Gastrocnemius medialis (tissue), 4 donors: ENCODE measurements at regions not wholly inside any gene's neighbourhood (a gene's known extent, or its start where the extent isn't known, plus 50 kb on each side); places are given as distances from the start of the nearest gene placed in this dataset.

Source experiments
- ATAC-seq, 2 donors: fragments of 150-250 bp; one replicate each; pipeline ENCODE4 v1.9.1; 2016
- DNase-seq, 2 donors: peaks; one replicate each; pipeline ENCODE4 v3.0.0-alpha.2; 2019
- H3K27ac ChIP-seq, 4 donors: fragments of 200-600 bp; sonication (generic); 1 replicate in 1 of 4; 2 replicates in 3 of 4; pipeline ENCODE4 v1.5.1; 2016 to 2018; ENCODE audit warnings: mild to moderate bottlenecking in 2 of 4, moderate library complexity in 1 of 4
- H3K27me3 ChIP-seq, 3 donors: fragments of 200-600 bp; sonication (generic) in 2 of 3; 1 replicate in 1 of 3; 2 replicates in 2 of 3; pipeline versions ENCODE4 v1.5.1 to v1.6.0; 2016 to 2019; ENCODE audit warnings: mild to moderate bottlenecking in 1 of 3, moderate library complexity in 1 of 3
- H3K36me3 ChIP-seq, 2 donors: fragments of 200-600 bp; sonication (generic) in 1 of 2; one replicate each; pipeline ENCODE4 v1.5.1; 2017 to 2018
- H3K4me1 ChIP-seq, 2 donors: fragments of 200-600 bp; sonication (generic) in 1 of 2; one replicate each; pipeline ENCODE4 v1.5.1; 2016 to 2017; ENCODE audit warnings: mild to moderate bottlenecking in 2 of 2
- H3K4me3 ChIP-seq, 4 donors: fragments of 200-600 bp; sonication (generic) in 3 of 4; 1 replicate in 1 of 4; 2 replicates in 3 of 4; pipeline ENCODE4 v1.5.1; 2016 to 2019; ENCODE audit warnings: mild to moderate bottlenecking in 2 of 4
- H3K9me3 ChIP-seq, 3 donors: fragments of 200-600 bp; sonication (generic) in 2 of 3; 1 replicate in 1 of 3; 2 replicates in 2 of 3; pipeline ENCODE4 v1.5.1; 2016 to 2019
- POLR2A ChIP-seq, 2 donors: fragments of 450-650 bp; IDR thresholded peaks; one replicate each; pipeline ENCODE4 v1.6.1; 2017; ENCODE audit warnings: antibody characterized with exemption in 2 of 2, mild to moderate bottlenecking in 2 of 2, moderate library complexity in 2 of 2
- in situ Hi-C, 4 donors: fragments of 200-750 bp; cut with MboI; loops; one replicate each; pipeline versions ENCODE4 v1.15.0 to v1.8.0; 2017; ENCODE audit warnings: low sequenced_read_pairs in 4 of 4
- intact Hi-C: fragments of 100-400 bp; cut with DNase I; formaldehyde crosslinking; loops from one replicate; pipeline ENCODE4 v1.15.1; 2023; ENCODE audit warnings: low total_unique reads
- TF ChIP-seq, protein P1 (sequence below), 5 experiments: fragments of 450-650 bp in 3 of 5; fragments of 200-600 bp in 2 of 5; sonication (generic) in 2 of 5; IDR thresholded peaks in 4 of 5; conservative IDR thresholded peaks in 1 of 5; 1 replicate in 4 of 5; 2 replicates in 1 of 5; pipeline ENCODE4 v1.5.1; 2016 to 2019; ENCODE audit warnings: antibody characterized with exemption in 5 of 5, mild to moderate bottlenecking in 3 of 5, moderate library complexity in 3 of 5

DNA sequence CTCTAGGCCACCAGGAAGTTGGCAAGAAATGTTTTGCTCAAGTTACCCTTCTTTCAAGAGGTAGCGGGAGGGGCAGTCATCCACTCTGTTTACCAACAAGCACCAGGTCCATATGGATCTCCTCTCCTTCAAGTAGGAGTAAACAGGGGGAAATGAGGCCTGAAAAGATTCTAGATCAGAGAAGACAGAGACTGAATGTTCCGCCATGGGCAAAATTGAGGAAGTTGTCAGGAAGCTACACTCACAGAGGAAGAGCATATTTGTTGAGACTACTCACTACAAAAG is 81.6 kb downstream of the KLF15 start:
- Histone ChIP-seq H3K4me3 (no peak overlapping the region), H3K9me3 (no peaks in the 10 kb centered on the region), H3K27ac (no peak overlapping the region), H3K27me3 (no peaks in the 10 kb centered on the region), H3K4me1 (peaks cover 6 to 8% of the 10 kb centered on the region in 2 donors), H3K36me3 (no peaks in the 10 kb centered on the region)
- intact Hi-C loops (no loop called here), in situ Hi-C loops (no loop called here)
- no peak for TF ChIP-seq POLR2A (IDR thresholded peaks at IDR 0.05)
- TF ChIP-seq, protein P1, sequence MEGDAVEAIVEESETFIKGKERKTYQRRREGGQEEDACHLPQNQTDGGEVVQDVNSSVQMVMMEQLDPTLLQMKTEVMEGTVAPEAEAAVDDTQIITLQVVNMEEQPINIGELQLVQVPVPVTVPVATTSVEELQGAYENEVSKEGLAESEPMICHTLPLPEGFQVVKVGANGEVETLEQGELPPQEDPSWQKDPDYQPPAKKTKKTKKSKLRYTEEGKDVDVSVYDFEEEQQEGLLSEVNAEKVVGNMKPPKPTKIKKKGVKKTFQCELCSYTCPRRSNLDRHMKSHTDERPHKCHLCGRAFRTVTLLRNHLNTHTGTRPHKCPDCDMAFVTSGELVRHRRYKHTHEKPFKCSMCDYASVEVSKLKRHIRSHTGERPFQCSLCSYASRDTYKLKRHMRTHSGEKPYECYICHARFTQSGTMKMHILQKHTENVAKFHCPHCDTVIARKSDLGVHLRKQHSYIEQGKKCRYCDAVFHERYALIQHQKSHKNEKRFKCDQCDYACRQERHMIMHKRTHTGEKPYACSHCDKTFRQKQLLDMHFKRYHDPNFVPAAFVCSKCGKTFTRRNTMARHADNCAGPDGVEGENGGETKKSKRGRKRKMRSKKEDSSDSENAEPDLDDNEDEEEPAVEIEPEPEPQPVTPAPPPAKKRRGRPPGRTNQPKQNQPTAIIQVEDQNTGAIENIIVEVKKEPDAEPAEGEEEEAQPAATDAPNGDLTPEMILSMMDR (IDR thresholded peaks at IDR 0.05 in 4 of 5, conservative IDR thresholded peaks at IDR 0.05 in 1 of 5), result no peak
- DNase-seq (no peak), ATAC-seq (no peak)

DNA sequence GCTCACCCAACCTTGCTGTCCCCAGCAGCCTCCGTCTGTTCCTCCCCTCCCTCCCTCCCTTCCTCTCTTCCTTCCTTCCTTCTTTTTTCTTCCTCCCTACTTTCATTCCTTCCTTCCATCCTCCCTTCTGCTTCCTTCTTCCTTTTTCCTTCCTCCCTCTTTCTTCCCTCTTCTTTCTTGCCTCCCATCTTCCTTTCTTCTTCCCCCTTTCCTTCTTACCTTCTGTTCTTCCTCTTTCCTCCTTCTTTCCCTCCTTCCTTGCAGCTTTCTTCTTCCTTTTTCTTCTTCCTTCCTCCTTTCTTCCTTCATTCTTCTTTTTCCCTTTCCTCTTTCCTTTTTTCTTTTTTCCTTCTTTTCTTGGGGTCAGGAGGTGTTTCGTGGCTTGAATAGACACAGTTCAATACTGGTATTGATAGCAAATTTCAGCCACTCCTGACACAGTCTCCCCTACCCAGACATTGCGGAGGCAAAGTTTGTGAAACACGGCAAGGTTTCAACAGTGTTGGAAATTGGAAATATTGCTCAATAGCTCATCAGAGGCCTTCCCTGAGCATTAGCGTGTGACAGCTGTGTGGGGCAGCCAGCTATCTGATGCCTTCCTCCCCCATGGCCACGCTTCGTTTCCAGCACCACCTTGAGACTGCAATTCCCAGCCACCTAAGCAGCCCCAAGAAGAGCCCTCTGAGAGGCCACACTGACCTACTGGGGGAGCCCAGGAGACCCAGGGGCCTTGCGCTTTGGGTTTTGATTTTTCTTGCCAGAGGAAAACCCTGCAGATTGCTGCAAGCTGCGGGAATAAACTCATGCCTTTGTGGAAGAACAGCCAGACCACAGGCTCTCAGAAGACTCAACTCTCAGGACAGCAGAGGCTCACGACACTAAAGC is 82.2 kb downstream of the KLF15 start:
- ATAC-seq, result peak in 1 of 2 donors; percentile 24
- H3K27me3 ChIP-seq, result no peaks in the 10 kb centered on the region

DNA sequence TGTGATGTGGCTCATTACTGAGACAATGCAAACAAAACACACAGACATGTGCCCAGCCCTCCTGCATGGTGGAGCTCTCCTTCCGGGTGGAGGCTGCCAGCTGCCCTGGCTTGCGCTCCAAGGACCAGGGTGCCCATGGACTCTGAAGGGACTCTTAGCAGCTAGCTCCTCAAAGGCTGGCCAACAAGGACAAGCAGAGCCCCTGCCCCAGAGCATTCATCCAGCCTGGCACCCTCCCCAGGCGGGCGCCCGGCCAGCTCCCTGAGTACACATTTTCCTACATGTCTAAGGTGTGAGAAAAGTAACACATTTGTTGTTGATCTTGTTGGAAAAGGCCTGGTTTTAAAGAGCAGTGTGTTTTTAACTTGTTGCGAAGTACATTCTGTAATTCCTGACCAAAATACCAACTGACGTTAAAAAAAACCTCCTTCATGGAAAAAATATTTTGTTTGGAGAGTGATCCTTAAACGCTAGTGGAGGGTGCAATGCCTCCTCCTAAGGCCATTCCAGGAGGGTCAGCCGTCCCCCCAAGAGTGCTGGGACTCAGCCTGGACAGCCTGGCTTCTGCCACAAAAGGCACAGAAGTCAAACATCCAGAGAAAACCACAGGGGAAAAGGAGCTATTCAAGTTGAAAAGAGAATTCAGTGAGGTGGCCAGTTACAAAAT is 86.9 kb downstream of the KLF15 start:
- TF ChIP-seq, protein P1 (IDR thresholded peaks at IDR 0.05 in 4 of 5, conservative IDR thresholded peaks at IDR 0.05 in 1 of 5), result no peak
- no peaks in the 10 kb centered on the region for H3K27me3 ChIP-seq
- in situ Hi-C loops (no loop called here), intact Hi-C loops (loop anchor here (1.0 kb wide), 1 partner anchor 17 kb away; no protein-coding TSS in a partner anchor)
- peaks cover 37 to 44% of the 10 kb centered on the region in 2 donors for H3K4me1 ChIP-seq
- ATAC-seq (peak in 1 of 2 donors; percentile 18), DNase-seq (peak in 1 of 2 donors; percentile 78)
- peak overlapping the region; percentile 86 to 92 (median 90) for H3K27ac ChIP-seq
- H3K4me3 ChIP-seq, result no peak overlapping the region
- H3K36me3 ChIP-seq, result no peaks in the 10 kb centered on the region
- H3K9me3 ChIP-seq, result no peaks in the 10 kb centered on the region

More for the DNA sequence above, 82.2 kb downstream of the KLF15 start:
- Histone ChIP-seq H3K27ac (no peak overlapping the region), H3K9me3 (no peaks in the 10 kb centered on the region), H3K36me3 (no peaks in the 10 kb centered on the region), H3K4me1 (peaks cover 12 to 13% of the 10 kb centered on the region in 2 donors), H3K4me3 (no peak overlapping the region)
- no peak for TF ChIP-seq POLR2A (IDR thresholded peaks at IDR 0.05)
- TF ChIP-seq, protein P1 (IDR thresholded peaks at IDR 0.05 in 4 of 5, conservative IDR thresholded peaks at IDR 0.05 in 1 of 5), result no peak
- DNase-seq, result no peak
- in situ Hi-C loops, result no loop called here
- intact Hi-C loops, result no loop called here

DNA sequence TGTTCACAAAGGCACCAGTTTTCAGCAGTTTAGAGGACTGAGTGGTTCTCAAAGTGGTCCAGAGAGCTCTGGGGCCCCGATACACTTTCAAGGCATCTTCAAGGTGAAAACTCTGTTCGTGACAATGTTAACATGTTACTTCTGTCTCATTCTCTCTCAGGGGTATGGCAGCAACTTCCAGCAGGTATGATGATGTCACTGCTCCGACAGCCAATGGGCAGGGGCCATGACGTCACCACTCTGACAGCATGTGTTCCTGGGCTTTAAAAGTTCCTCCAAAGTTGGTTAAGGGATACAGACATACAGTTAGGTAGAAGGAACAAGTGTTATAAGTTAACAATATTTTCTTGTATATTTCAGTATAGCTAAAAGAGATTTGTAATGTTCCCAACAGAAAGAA is 87.9 kb downstream of the KLF15 start:
- H3K27ac ChIP-seq, result peak overlapping the region; percentile 86 to 92 (median 90)
- intact Hi-C loops (loop anchor here (10.0 kb wide), 1 partner anchor 645 kb away; no protein-coding TSS in a partner anchor), in situ Hi-C loops (no loop called here)
- ATAC-seq (no peak), DNase-seq (no peak)
- peaks cover 44 to 51% of the 10 kb centered on the region in 2 donors for H3K4me1 ChIP-seq
- TF ChIP-seq, protein P1 (IDR thresholded peaks at IDR 0.05 in 4 of 5, conservative IDR thresholded peaks at IDR 0.05 in 1 of 5), result no peak
- TF ChIP-seq POLR2A (IDR thresholded peaks at IDR 0.05), result no peak
- H3K9me3 ChIP-seq, result no peaks in the 10 kb centered on the region
- H3K27me3 ChIP-seq, result no peaks in the 10 kb centered on the region
- no peak overlapping the region for H3K4me3 ChIP-seq
- H3K36me3 ChIP-seq, result no peaks in the 10 kb centered on the region
